ENCODE measurements at regions not wholly inside any gene's neighbourhood (a gene's known extent, or its start where the extent isn't known, plus 50 kb on each side); places are given as distances from the start of the nearest gene placed in this dataset.

GRCh38 chr1:81326212-81326611 is 474.5 kb upstream of the ADGRL2 start:
- TF ChIP-seq CTCF (IDR thresholded peaks at IDR 0.05 in 8 of 11, conservative IDR thresholded peaks at IDR 0.05 in 3 of 11): no peak
- no peak for TF ChIP-seq POLR2A (IDR thresholded peaks at IDR 0.05)
